ENCODE measurements at regions not wholly inside any gene's neighbourhood (a gene's known extent, or its start where the extent isn't known, plus 50 kb on each side); places are given as distances from the start of the nearest gene placed in this dataset.

DNA sequence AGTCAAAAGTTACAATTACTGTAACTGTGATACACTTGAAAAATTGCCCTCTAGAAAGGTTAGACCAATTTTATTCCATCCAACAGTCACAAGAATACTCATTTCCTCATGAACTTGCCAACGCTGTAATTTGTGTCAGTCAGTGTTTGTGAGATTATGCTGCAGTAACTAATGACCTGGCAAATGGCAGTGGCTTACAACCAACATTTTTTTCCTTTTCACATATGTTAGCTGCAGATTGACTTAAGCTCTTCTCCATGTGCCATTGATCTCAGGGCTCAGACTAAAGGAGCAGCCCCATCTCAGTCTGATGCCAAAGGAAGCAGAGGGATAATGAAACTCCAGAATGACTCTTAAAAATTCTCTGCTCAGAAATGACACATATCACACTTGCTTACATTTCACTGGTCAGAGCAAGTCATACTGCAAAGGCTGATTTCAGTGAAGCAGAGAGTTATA, 92.3 kb upstream of the ELOVL5 start:
- Histone ChIP-seq H3K27ac (ENCODE audit: control insufficient read depth, insufficient read depth) (no peak overlapping the region), H3K4me2 (ENCODE audit: control insufficient read depth, insufficient read depth) (no peak overlapping the region), H3K4me3 (no peak overlapping the region), H3K9ac (ENCODE audit: control insufficient read depth, insufficient read depth, low read length) (no peak overlapping the region), H3K9me3 (replicated peaks; ENCODE audit: control insufficient read depth, insufficient read depth, low read length) (no peaks in the 10 kb centered on the region), H3K4me1 (ENCODE audit: control insufficient read depth, insufficient read depth, low read length) (peaks cover 4% of the 10 kb centered on the region; the same call in 1 of the 2 replicates), H3K27me3 (replicated peaks in 1 of 2; ENCODE audit: control insufficient read depth in 2 of 2, insufficient read depth in 2 of 2, low read length in 1 of 2) (peaks cover 0 to 5% of the 10 kb centered on the region in 2 experiments; a peak in 1 of 4 replicates), H3K79me2 (ENCODE audit: control insufficient read depth, insufficient read depth, low read length) (no peaks in the 10 kb centered on the region), H2AFZ (ENCODE audit: control insufficient read depth, low read depth, low read length) (no peak overlapping the region), H3K36me3 (ENCODE audit: control insufficient read depth in 2 of 2, insufficient read depth in 2 of 2, low read length in 1 of 2) (no peaks in the 10 kb centered on the region), H4K20me1 (ENCODE audit: control insufficient read depth, insufficient read depth) (no peaks in the 10 kb centered on the region)
- WGBS (ENCODE audit: insufficient coverage, insufficient replicate concordance, low lambda C conversion rate, missing lambda C conversion rate), result 0% methylated on average over 1 of the region's 1 CpG
- no peak for DNase-seq (ENCODE audit: low read depth, low spot score)
- FAIRE-seq, result no peak
- CTCF ChIA-PET, result interaction anchor here (1.0 to 13.1 kb wide), 9 partner anchors 12 to 269 kb away, joined by 3 to 225 read pairs (median 33); no protein-coding TSS in a partner anchor
- ATAC-seq, result peak; percentile 80
- RAD21 ChIA-PET (ENCODE audit: unreplicated experiment), result interaction anchor here (0.6 to 9.5 kb wide), 11 partner anchors 13 to 269 kb away, joined by 3 to 125 read pairs (median 10); no protein-coding TSS in a partner anchor
- intact Hi-C loops (cut with micrococcal nuclease; ENCODE audit: unreplicated experiment) (loop anchor here (1.0 to 2.0 kb wide), 3 partner anchors 20 to 43 kb away; no protein-coding TSS in a partner anchor), in situ Hi-C loops (cut with MboI) (no loop called here)
- POLR2A ChIA-PET, result interaction anchor here (2.8 to 3.1 kb wide), 3 partner anchors 12 to 20 kb away, joined by 10 to 23 read pairs (median 17); no protein-coding TSS in a partner anchor
- SMC1A ChIA-PET (ENCODE audit: uncharacterized antibody, unreplicated experiment), result interaction anchor here (1.1 to 13.0 kb wide), 7 partner anchors 9 to 269 kb away, joined by 3 to 229 read pairs (median 110); no protein-coding TSS in a partner anchor
- BruUV-seq (replicated peaks), result no TSS peak
- TF ChIP-seq HDAC2 (IDR thresholded peaks at IDR 0.05) (no peak), EP300 (IDR thresholded peaks at IDR 0.05; ENCODE audit: borderline replicate concordance in 1 of 2, control insufficient read depth in 1 of 2, low read depth in 2 of 2, low read length in 2 of 2) (peak in 1 of 2 experiments; percentile 65; a peak in 2 of 4 replicates), SPI1 (IDR thresholded peaks at IDR 0.05; ENCODE audit: borderline replicate concordance, insufficient read depth, low read depth, low read length) (peak; percentile 15; the same call in 1 of the 2 replicates), MTA3 (IDR thresholded peaks at IDR 0.05; ENCODE audit: borderline replicate concordance, low read length) (no peak; the same call in 1 of the 2 replicates), EZH2 (IDR thresholded peaks at IDR 0.05; ENCODE audit: borderline replicate concordance, control insufficient read depth, low read depth, low read length) (no peak), MEF2A (IDR thresholded peaks at IDR 0.05; ENCODE audit: insufficient read depth, low read depth, low read length) (no peak), WRNIP1 (IDR thresholded peaks at IDR 0.05; ENCODE audit: borderline replicate concordance, low read depth, low read length) (no peak), CHD2 (IDR thresholded peaks at IDR 0.05; ENCODE audit: borderline replicate concordance, low read depth, low read length) (no peak), BHLHE40 (IDR thresholded peaks at IDR 0.05; ENCODE audit: borderline replicate concordance in 1 of 2, low read depth in 2 of 2, low read length in 1 of 2) (no peak), NFYB (IDR thresholded peaks at IDR 0.05; ENCODE audit: insufficient read depth, low read depth, low read length) (no peak), RBBP5 (conservative IDR thresholded peaks at IDR 0.05) (no peak), CREM (IDR thresholded peaks at IDR 0.05; ENCODE audit: low read depth) (peak; percentile 77; the same call in 1 of the 2 replicates), SIX5 (IDR thresholded peaks at IDR 0.05; ENCODE audit: low read depth, low read length, severe bottlenecking) (no peak), ZNF384 (IDR thresholded peaks at IDR 0.05; ENCODE audit: borderline replicate concordance, low read depth, low read length) (no peak)
- TF ChIP-seq, protein P1, sequence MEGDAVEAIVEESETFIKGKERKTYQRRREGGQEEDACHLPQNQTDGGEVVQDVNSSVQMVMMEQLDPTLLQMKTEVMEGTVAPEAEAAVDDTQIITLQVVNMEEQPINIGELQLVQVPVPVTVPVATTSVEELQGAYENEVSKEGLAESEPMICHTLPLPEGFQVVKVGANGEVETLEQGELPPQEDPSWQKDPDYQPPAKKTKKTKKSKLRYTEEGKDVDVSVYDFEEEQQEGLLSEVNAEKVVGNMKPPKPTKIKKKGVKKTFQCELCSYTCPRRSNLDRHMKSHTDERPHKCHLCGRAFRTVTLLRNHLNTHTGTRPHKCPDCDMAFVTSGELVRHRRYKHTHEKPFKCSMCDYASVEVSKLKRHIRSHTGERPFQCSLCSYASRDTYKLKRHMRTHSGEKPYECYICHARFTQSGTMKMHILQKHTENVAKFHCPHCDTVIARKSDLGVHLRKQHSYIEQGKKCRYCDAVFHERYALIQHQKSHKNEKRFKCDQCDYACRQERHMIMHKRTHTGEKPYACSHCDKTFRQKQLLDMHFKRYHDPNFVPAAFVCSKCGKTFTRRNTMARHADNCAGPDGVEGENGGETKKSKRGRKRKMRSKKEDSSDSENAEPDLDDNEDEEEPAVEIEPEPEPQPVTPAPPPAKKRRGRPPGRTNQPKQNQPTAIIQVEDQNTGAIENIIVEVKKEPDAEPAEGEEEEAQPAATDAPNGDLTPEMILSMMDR (IDR thresholded peaks at IDR 0.05 in 2 of 3, conservative IDR thresholded peaks at IDR 0.05 in 1 of 3; ENCODE audit: control insufficient read depth in 2 of 3, extremely low read depth in 1 of 3, insufficient read depth in 1 of 3, low read depth in 3 of 3, low read length in 3 of 3), result no peak
- TF ChIP-seq, protein P2, sequence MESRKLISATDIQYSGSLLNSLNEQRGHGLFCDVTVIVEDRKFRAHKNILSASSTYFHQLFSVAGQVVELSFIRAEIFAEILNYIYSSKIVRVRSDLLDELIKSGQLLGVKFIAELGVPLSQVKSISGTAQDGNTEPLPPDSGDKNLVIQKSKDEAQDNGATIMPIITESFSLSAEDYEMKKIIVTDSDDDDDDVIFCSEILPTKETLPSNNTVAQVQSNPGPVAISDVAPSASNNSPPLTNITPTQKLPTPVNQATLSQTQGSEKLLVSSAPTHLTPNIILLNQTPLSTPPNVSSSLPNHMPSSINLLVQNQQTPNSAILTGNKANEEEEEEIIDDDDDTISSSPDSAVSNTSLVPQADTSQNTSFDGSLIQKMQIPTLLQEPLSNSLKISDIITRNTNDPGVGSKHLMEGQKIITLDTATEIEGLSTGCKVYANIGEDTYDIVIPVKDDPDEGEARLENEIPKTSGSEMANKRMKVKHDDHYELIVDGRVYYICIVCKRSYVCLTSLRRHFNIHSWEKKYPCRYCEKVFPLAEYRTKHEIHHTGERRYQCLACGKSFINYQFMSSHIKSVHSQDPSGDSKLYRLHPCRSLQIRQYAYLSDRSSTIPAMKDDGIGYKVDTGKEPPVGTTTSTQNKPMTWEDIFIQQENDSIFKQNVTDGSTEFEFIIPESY (IDR thresholded peaks at IDR 0.05), result no peak

Data from GM12878 (cell line).